AG09319 (cell line): ENCODE measurements at regions not wholly inside any gene's neighbourhood (a gene's known extent, or its start where the extent isn't known, plus 50 kb on each side); places are given as distances from the start of the nearest gene placed in this dataset.

Experiments used
- DNase-seq: peaks from one replicate; pipeline ENCODE4 v3.0.0-alpha.2; 2010; ENCODE audit warnings: low read depth; ENCODE audit errors: extremely low read depth
- CTCF ChIP-seq: IDR thresholded peaks from 2 replicates; pipeline ENCODE4 v1.5.1; 2011; ENCODE audit warnings: low read depth, mild to moderate bottlenecking, inconsistent platforms, low read length, moderate library complexity

- TF ChIP-seq CTCF = no peak
- no peak for DNase-seq
Observed at GRCh38 chr4:157929486-157929885, 243.3 kb downstream of the GASK1B start.

GRCh38 chr4:157918036-157918832 is 254.6 kb downstream of the GASK1B start:
- no peak for DNase-seq
- no peak for TF ChIP-seq CTCF

- DNase-seq = no peak
Observed at GRCh38 chr4:157912212-157912611, 260.6 kb downstream of the GASK1B start.

GRCh38 chr4:157911662-157912061 is 261.2 kb downstream of the GASK1B start:
- no peak for DNase-seq
- TF ChIP-seq CTCF = no peak

More at GRCh38 chr4:157912212-157912611, 260.6 kb downstream of the GASK1B start:
- no peak for TF ChIP-seq CTCF

GRCh38 chr4:157908691-157909090 is 264.1 kb downstream of the GASK1B start:
- no peak for DNase-seq
- no peak for TF ChIP-seq CTCF

GRCh38 chr4:157908031-157908430 is 264.8 kb downstream of the GASK1B start:
- no peak for DNase-seq
- TF ChIP-seq CTCF = no peak

- TF ChIP-seq CTCF = no peak
- no peak for DNase-seq
Observed at GRCh38 chr4:157907226-157907946, 265.4 kb downstream of the GASK1B start.
